ENCODE measurements at regions not wholly inside any gene's neighbourhood (a gene's known extent, or its start where the extent isn't known, plus 50 kb on each side); places are given as distances from the start of the nearest gene placed in this dataset.
"Not testable (repeated sequence)": the region's sequence is repeated elsewhere in the genome, so short reads cannot be mapped to it uniquely, and the experiment has no call there.

- no peaks in the 10 kb centered on the region for H3K9me3 ChIP-seq (ENCODE audit: insufficient read depth, low read depth)
- CTCF ChIA-PET, result interaction anchor here (0.8 to 0.9 kb wide), 2 partner anchors 20 to 156 kb away, joined by 3 read pairs; no protein-coding TSS in a partner anchor
- H3K4me3 ChIP-seq, result no peak overlapping the region
- 0 out of 2 replicates have a peak, but pooled peaks cover 8% of the 10 kb centered on the region for H3F3A ChIP-seq (ENCODE audit: insufficient read depth, low read depth)
- POLR2A ChIA-PET (ENCODE audit: unreplicated experiment), result interaction anchor here (0.6 kb wide), 1 partner anchor 49 kb away, joined by 6 read pairs; no protein-coding TSS in a partner anchor
- H3K4me2 ChIP-seq, result no peak overlapping the region
- intact Hi-C loops (cut with micrococcal nuclease; ENCODE audit: unreplicated experiment), result no loop called here
- peak in 1 of 2 experiments; percentile 51 for DNase-seq
- no peak for TF ChIP-seq CTCF (conservative IDR thresholded peaks at IDR 0.05)
- no peak for TF ChIP-seq EZH2 (IDR thresholded peaks at IDR 0.05; ENCODE audit: low read depth)
- no TSS peak for BruUV-seq (replicated peaks)
- no peaks in the 10 kb centered on the region for H3K79me2 ChIP-seq (ENCODE audit: low read depth)
- H3K4me1 ChIP-seq (replicated peaks; ENCODE audit: insufficient read depth), result peaks cover 11% of the 10 kb centered on the region
- no peak overlapping the region for H3K27ac ChIP-seq
- H4K20me1 ChIP-seq (ENCODE audit: insufficient read depth), result no peaks in the 10 kb centered on the region
- 0 out of 2 replicates have a peak overlapping the region, but pooled peaks have one; percentile 48 for H2AFZ ChIP-seq
- H3K36me3 ChIP-seq (ENCODE audit: low read depth), result no peaks in the 10 kb centered on the region
- H3K9me2 ChIP-seq (ENCODE audit: insufficient read depth), result no peaks in the 10 kb centered on the region
- no peaks in the 10 kb centered on the region for H3K27me3 ChIP-seq (ENCODE audit: insufficient read depth, low read depth)
Observed at GRCh38 chr6:105675715-105676397, 273.0 kb upstream of the PREP start.

DNA sequence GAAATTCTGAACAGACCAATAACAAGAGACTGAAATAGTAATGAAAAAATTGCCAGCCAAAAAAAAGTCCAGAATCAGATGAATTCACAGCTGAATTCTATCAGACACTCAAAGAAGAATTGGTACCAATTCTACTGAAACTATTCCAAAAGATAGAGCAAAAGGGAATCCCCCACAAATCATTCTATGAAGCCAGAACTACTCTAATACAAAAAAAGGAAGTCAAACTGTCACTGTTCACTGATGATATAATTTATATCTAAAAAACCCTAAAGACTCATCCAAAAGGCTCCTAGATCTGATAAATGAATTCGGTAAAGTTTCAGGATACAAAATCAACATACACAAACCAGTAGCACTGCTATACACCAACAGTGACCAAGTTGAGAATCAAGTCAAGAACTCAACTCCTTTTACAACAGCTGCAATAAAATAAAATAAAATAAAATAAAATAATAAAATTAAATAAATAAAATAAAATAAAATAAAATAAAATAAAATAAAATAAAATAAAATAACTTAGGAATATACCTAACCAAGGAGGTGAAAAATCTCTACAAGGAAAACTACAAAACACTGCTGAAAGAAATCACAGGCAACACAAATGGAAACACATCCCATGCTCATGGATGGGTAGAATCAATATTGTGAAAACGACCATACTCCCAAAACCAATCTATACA is 270.1 kb upstream of the PREP start:
- H3F3A ChIP-seq (ENCODE audit: insufficient read depth, low read depth); H3K36me3 ChIP-seq (ENCODE audit: low read depth); H3K27ac ChIP-seq; BruUV-seq (replicated peaks); H3K9me3 ChIP-seq (ENCODE audit: insufficient read depth, low read depth); H4K20me1 ChIP-seq (ENCODE audit: insufficient read depth); H3K4me3 ChIP-seq; H3K9me2 ChIP-seq (ENCODE audit: insufficient read depth); H3K4me2 ChIP-seq; DNase-seq; H3K79me2 ChIP-seq (ENCODE audit: low read depth); H2AFZ ChIP-seq; POLR2A ChIA-PET (ENCODE audit: unreplicated experiment); H3K27me3 ChIP-seq (ENCODE audit: insufficient read depth, low read depth); H3K4me1 ChIP-seq (replicated peaks; ENCODE audit: insufficient read depth); CTCF ChIA-PET; intact Hi-C loops (cut with micrococcal nuclease; ENCODE audit: unreplicated experiment): not testable (repeated sequence)

DNA sequence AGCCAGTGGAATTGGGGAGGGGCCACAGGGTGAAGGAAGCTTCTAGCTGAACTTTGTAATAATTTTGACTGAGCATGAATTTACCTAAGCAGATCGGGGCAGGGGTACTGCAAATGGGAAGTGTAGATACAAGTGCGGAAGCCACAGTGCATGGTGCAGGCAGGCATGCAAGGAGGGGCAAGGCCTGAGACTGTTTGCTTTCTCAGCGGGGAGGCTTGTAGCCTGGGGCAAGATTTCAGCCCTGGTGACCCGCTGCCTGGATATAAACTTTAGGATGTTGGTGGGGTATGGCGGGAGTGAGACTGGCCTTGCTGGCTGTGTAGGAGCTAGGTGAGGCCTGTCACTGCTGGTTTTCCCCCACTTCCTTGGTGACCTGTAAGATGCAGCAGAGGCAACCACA is 266.4 kb upstream of the PREP start:
- Histone ChIP-seq H3K36me3 (ENCODE audit: low read depth) (no peaks in the 10 kb centered on the region), H3K4me1 (replicated peaks; ENCODE audit: insufficient read depth) (0 out of 2 replicates have a peak, but pooled peaks cover 6% of the 10 kb centered on the region), H3K4me2 (no peak overlapping the region), H3K9me2 (ENCODE audit: insufficient read depth) (no peaks in the 10 kb centered on the region), H3F3A (ENCODE audit: insufficient read depth, low read depth) (no peaks in the 10 kb centered on the region), H3K9me3 (ENCODE audit: insufficient read depth, low read depth) (peaks cover 6% of the 10 kb centered on the region; the same call in 1 of the 2 replicates), H3K79me2 (ENCODE audit: low read depth) (no peaks in the 10 kb centered on the region), H3K27ac (no peak overlapping the region), H4K20me1 (ENCODE audit: insufficient read depth) (no peaks in the 10 kb centered on the region), H2AFZ (no peak overlapping the region), H3K4me3 (no peak overlapping the region), H3K27me3 (ENCODE audit: insufficient read depth, low read depth) (no peaks in the 10 kb centered on the region)
- ChIA-PET POLR2A (ENCODE audit: unreplicated experiment) (no interaction called here), CTCF (interaction anchor here (0.7 kb wide), 1 partner anchor 584 kb away, joined by 5 read pairs; no protein-coding TSS in a partner anchor)
- peak; percentile 50 to 71 for DNase-seq
- intact Hi-C loops (cut with micrococcal nuclease; ENCODE audit: unreplicated experiment), result no loop called here
- no TSS peak for BruUV-seq (replicated peaks)
- TF ChIP-seq CTCF (conservative IDR thresholded peaks at IDR 0.05) (no peak), EZH2 (IDR thresholded peaks at IDR 0.05; ENCODE audit: low read depth) (no peak)

Measured in PC-9 (cell line).